Non-pigmented ciliary epithelial cell (primary cell): ENCODE measurements at regions not wholly inside any gene's neighbourhood (a gene's known extent, or its start where the extent isn't known, plus 50 kb on each side); places are given as distances from the start of the nearest gene placed in this dataset.

Source experiments
- DNase-seq: peaks from one replicate; pipeline ENCODE4 v3.0.0-alpha.2; 2010; ENCODE audit warnings: low read depth

- DNase-seq, result no peak
Measured at GRCh38 chr2:120455390-120455789, 109.5 kb downstream of the INHBB start.

DNA sequence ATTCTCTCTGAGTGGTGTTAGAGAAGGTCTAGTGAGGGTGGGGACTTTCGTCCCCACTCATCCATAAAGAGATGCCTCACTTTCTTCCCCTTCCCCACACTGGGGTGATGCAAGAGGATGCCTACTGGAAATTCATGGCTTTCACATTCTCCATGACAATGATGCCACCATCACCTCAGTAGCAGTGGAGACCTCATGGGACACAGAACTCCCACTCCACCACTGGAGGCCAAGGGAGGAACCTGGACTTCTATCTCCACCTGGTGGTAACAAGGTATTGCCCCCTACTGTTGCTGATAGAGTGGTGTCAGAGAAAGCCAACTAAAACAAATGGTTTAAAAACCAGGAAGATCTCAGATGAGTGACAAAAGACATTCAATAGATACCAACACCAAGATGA, 110.9 kb downstream of the INHBB start:
- DNase-seq, result no peak

DNA sequence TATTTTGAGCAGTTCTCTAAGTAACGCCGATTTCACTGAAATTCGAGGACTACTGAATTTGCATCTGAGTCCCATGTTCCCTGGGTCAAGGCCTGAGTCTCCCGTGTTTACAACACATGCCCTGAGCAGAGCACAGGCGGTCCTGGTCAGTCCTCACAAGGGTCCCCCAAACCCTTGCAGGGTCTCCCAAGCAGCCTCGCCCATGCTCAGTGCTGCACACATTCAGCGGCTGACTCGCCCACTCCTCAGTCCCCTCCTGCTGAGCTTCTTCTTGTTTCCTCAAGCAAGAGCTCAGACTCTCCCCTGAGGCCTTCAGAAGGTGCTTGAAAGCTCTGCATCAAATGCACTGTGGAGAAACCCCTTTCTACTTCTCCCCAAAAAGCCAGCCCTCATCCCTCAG, 114.6 kb downstream of the INHBB start:
- no peak for DNase-seq

GRCh38 chr2:120461092-120461491, 115.2 kb downstream of the INHBB start:
- DNase-seq, result no peak

- no peak for DNase-seq
Measured at GRCh38 chr2:120461546-120462537, 115.9 kb downstream of the INHBB start.

- no peak for DNase-seq
Measured at GRCh38 chr2:120463527-120463926, 117.6 kb downstream of the INHBB start.

DNA sequence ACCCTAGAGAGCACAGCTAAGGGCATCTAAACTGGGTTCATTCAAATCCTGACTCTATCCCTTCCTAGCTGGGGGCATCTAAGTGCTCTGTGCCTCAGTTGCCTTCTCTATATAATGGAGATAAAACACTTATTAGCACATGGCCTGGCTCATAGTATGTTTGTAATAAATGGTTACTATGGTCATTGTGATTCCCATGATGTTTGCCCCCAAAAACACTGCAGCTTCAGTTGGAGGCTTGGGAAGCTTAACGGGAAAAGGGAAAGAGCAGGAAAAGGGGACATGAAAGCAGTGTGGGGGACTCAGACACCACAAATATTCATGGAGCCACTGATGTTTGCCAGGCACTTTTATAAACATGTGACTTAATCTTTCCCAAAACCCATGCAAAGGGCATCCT, 118.1 kb downstream of the INHBB start:
- DNase-seq, result no peak

DNA sequence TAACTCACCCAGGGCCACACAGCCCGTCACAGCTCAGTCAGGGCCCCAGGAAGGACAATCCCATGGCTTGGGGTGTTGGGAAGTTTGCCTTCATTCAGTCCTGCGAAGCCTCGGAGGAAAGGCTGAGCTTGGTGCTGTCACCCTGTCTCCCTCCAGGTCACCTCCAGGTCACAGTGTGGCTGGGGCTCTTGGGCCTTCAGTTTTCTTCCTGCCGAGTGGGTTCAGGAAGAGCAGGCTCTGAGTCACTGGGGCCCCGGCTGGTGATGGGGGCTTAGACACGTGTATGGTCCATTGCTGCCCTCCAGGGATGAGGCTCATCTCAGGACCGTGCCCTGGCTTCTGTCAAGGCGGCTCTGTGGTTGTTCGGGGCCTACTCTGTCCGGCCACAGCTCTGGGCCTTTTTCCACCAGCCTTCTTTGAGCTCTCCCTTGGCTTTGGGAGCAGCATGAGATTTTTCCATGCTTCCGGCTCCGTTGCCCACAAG, 118.6 kb downstream of the INHBB start:
- DNase-seq, result no peak

GRCh38 chr2:120465012-120465700, 119.2 kb downstream of the INHBB start:
- DNase-seq, result no peak

DNA sequence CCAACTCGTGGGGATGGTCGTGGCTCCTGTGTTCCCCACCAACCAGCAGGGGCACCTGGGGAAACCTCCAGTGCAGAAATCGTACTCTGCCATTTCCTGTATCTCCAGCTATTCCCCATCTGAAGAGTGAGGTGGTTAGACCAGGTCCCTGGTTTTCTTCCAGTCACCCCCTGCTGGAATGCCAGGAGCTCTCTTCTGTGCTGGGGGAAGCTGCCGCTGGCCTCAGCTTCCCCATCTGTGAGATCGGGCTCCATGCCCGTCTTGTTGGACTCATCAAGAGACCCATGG, 119.7 kb downstream of the INHBB start:
- no peak for DNase-seq

GRCh38 chr2:120465989-120466703, 120.2 kb downstream of the INHBB start:
- DNase-seq, result no peak

DNA sequence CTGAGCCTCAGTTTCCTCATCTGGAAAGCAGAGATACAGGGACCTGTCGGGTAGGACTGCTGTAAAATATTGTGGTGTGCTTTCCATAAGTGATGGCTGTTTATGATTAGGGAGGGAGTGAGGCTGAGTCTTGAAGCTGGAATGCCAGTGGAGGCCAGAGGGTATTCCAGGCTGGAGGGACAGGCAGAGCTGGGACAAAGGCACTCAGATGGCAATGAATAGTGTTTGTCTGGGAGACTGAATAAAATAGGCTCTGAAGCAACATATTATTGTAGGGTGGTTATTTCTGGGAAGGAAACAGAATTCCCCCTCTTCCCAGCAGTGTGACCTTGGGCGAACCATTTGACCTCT, 120.7 kb downstream of the INHBB start:
- no peak for DNase-seq

- no peak for DNase-seq
Measured at GRCh38 chr2:120468136-120468535, 122.2 kb downstream of the INHBB start.

- DNase-seq, result no peak
Measured at GRCh38 chr2:120469426-120469825, 123.5 kb downstream of the INHBB start.

GRCh38 chr2:120470041-120470965, 124.4 kb downstream of the INHBB start:
- peak; percentile 55 for DNase-seq

- DNase-seq, result no peak
Measured at GRCh38 chr2:120471166-120471565, 125.2 kb downstream of the INHBB start.

- DNase-seq, result no peak
Measured at GRCh38 chr2:120472031-120472430, 126.1 kb downstream of the INHBB start.

- DNase-seq, result no peak
Measured at GRCh38 chr2:120472891-120473309, 127.0 kb downstream of the INHBB start.

DNA sequence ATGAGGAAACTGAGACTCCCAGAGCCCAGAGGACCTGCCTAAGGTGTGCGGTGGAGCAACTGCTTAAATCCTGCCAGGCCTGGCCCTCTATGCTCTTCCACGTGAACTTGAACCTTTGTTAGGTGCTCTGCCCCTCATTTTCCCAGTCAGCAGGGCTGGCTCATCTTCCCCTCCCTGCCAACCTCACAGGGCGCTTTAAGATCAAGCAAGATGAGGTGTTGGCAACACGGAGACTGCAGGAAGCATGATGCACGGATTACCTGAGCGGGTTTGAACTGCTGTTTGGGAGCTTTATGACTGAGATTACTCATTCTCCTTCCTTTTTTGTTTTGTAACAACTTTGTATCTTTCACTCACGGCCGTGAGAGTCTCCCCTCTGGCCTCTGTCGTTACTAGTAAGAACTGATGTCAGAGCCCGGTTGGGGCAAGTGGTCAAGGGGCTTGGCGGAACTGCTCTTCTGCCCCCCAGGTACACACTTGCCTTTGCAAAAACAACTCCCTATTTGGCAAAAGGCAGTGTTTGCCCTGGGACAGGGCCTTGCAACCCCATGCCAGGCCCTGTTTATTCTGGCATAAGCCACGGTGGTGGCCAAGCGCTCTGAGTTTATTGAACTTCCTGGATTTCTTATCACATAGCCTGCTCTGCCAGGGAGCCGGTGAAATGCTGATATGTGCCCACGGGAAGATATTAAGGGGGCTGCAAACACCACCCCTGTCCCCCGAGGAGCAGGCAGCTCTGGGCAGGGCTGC, 127.8 kb downstream of the INHBB start:
- no peak for DNase-seq

GRCh38 chr2:120474486-120474885, 128.6 kb downstream of the INHBB start:
- no peak for DNase-seq

- DNase-seq, result no peak
Measured at GRCh38 chr2:120476141-120476540, 130.2 kb downstream of the INHBB start.
